GM04503 (cell line): ENCODE measurements at regions not wholly inside any gene's neighbourhood (a gene's known extent, or its start where the extent isn't known, plus 50 kb on each side); places are given as distances from the start of the nearest gene placed in this dataset.
A peak's percentile ranks its signal among the peaks of the same experiment; 100 is the strongest.
"Not testable (repeated sequence)": the region's sequence is repeated elsewhere in the genome, so short reads cannot be mapped to it uniquely, and the experiment has no call there.

ENCODE experiments used
- DNase-seq: peaks from one replicate; pipeline ENCODE4 v3.0.0-alpha.2; 2012; ENCODE audit warnings: low read depth

GRCh38 chr12:76178452-76178851, 94.0 kb upstream of the NAP1L1 start:
- no peak for DNase-seq

- DNase-seq = no peak
These were observed 93.3 kb upstream of the NAP1L1 start for GRCh38 chr12:76177821-76178220.

- no peak for DNase-seq
These were observed 92.5 kb upstream of the NAP1L1 start for GRCh38 chr12:76176940-76177339.

DNA sequence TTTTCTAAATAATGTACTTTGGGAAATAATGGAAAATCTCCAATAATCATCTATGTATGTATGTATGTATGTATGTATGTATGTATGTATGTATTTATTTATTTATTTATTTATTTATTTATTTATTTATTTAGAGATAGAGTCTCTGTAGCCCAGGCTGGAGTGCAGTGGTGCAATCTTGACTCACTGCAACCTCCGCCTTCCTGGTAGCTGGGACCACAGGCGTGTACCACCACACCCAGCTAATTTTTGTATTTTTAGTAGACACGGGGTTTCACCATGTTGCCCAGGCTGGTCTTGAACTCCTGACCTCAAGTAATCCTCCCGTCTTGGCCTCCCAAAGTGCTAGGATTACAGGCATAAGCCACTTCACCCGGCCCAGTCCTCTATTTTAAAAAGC, 91.5 kb upstream of the NAP1L1 start:
- not testable (repeated sequence) for DNase-seq

GRCh38 chr12:76173756-76174155, 89.3 kb upstream of the NAP1L1 start:
- DNase-seq = no peak

DNA sequence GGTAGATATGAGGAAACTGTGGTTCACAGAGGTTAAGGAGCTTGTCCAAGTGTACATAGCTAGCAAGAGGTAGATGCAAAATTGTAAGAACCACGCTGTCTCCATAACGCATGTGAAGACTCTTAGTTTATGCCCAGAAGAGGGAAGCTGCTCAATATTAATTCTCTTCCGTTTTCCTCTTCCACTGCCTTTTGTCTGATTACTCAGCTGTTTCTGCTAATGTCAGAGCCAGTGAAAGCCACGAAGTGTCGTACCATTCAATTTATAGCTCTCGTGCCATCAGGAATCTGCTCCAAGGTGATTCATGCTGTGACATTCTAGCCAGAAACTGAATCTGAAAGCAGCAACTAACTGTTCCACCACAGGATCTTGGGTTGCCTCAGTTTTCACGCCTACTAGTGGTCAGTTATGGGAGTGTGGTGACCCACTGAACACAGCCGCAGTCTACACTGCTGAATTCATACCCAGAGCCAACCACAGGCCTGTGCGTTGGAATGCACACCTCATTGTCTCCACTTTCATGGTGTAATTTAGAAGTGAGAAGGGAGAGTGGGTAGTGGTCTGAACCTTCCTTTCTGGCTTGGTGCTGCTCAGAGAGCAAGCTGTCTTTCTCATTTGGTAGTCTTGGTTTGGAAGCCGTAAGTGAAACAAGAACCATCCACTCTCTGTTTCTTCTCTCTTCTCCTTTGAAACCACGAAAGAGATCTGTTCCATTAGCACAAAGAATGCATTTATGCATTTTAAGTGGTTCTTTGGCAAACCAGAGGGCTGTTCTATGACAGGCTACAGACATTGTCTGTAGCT, 74.2 kb upstream of the NAP1L1 start:
- DNase-seq = peak; percentile 89

- no peak for DNase-seq
These were observed 72.2 kb upstream of the NAP1L1 start for GRCh38 chr12:76156726-76157125.

GRCh38 chr12:76156314-76156713, 71.8 kb upstream of the NAP1L1 start:
- DNase-seq = no peak

DNA sequence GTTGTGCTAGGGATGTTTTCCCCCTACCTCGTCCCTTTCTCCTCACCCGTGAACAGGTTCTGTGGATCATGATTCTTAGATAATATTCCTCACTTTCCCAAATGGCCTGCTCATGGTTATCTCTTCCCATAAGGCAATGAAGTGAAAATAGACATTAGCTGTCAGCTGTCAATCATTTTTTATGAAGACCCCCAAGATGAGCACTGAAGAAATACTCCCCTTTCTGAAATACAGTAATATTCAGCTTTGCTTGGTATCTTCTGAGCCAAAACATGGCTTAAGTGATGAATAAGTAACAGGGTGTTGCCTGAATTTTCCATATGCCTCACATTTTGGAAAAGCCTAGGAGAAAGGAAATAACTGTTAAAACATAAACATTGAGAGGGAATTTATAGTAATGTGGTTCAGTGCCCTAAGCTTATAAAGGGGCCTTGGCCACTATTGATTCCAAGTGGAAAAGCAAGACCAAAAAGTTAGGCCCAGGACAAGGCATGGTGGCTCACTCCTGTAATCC, 70.7 kb upstream of the NAP1L1 start:
- DNase-seq = no peak

DNA sequence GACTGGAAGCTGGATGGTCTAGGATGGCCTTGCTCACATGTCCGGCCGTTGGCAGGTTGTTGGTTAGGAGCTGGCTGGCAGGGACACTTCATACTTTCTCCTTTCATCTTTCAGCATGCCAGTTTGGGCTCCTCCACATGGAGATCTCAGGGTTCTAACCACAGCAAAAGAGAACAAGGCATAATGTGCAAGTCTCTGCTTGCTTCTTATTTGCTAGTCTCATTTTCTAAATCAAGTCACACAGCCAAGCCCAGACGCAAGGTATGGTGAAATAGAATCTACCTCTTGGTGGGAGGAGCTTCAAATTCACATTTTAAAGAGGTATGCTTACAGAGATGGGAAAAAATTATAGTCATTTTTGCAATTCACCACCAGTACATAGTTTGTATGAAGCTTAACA, 69.1 kb upstream of the NAP1L1 start:
- DNase-seq = no peak

DNA sequence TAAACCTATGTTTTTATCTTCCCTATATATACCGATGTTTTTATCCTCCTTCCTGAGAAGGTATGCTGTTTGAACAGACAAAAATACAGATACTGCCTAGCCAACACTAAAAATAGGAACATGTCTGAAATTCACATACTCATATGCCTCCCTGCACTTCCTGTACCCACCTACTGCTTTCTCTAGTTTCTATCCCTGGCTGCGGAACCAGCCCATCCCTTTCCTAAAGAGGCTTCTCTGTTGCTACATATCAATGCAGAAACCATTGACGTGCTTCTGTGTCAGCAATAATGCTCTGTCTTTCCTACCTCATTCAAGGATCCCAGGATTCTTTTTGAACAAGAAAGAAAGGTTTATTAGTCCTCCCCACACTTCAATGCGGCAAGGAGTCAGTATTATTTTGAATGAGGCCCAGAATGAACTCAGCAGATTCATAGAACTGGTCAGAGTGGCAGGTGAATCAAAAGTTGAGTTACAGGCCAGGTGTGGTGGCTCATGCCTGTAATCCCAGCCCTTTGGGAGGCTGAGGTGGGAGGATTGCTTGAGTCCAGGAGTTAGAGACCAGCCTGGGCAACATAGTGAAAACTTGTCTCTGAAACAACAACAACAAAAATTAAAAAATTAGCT, 67.8 kb upstream of the NAP1L1 start:
- DNase-seq = no peak

DNA sequence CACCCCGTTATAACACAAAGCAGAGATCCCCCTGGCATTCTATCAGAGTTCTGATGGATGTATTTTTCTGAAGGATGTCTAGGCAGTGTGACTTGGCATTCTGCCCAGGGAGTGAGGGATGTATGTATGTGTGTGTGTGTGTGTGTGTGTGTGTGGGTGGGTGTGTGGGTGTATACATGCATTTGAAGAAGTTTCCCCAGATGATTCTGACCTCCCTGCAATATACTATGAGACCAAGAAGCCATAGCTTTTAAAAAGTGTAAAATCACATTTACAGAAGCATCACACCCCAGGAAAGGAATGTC, 59.7 kb upstream of the NAP1L1 start:
- DNase-seq = no peak

DNA sequence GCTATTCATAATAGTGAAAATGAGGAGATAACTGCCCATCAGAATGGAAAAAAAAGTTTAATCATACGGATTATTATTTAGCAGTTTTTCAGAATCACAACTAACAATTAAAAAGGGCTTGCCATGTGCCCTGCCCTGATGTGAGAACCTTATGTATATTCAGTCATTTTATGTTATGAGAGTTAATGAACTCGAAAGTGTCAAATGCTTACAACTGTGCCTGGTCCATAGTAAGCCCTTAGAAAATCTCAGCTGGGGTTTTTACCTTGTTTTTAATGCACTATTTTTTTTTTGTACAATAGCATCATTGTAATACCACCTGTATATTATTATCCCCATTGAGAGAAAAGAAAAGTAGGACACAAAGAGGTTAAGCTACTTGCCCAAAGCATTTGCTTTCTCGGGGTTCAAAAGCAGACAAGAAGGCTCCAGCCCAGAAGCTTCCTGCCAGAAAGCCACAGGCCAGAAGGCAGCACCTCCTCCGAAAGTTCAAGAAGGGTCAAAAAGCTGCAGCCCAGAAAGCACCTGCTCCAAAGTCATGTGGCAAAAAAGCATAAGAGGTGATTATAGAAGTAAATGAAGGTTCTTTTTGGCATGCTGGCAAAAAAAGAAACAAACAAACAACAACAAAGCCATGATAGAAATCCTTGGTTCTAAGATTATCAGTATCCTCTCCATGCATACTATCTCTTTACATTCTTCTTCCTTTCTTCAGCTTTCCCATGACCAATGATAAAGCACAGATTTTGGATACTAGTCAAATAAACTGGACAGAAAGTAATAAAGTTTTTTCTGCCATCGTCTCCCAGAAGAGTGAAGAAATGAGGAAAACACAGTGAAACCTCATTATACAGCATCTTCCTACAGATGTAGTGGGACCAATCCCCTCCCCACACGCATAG, 59.1 kb upstream of the NAP1L1 start:
- no peak for DNase-seq

DNA sequence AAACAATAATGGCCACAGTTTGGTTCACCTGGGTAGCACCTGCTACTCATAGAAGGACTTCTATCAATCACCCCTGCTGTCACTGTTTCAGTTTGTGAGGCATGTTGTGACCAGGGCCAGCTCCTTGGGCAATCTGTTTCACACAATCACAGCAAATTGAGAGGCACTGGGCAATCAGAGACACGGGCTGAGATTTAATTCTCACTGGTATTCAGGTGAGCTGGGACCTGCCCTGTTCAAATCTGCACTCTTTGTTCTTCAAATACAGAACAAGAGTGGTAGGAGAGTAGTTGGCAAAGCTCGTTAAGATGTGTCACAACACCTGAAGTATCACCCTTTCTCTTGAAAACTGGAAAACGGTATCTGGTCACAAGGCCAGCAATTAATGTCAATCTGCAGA, 57.8 kb upstream of the NAP1L1 start:
- DNase-seq = no peak

- no peak for DNase-seq
These were observed 54.2 kb upstream of the NAP1L1 start for GRCh38 chr12:76138656-76139055.

GRCh38 chr12:76137606-76138005, 53.1 kb upstream of the NAP1L1 start:
- DNase-seq = no peak

GRCh38 chr12:76135456-76135855, 51.0 kb upstream of the NAP1L1 start:
- DNase-seq = no peak
